HG03097 (cell line): ENCODE measurements at regions not wholly inside any gene's neighbourhood (a gene's known extent, or its start where the extent isn't known, plus 50 kb on each side); places are given as distances from the start of the nearest gene placed in this dataset.
"Not testable (repeated sequence)": the region's sequence is repeated elsewhere in the genome, so short reads cannot be mapped to it uniquely, and the experiment has no call there.

ENCODE experiments used
- ATAC-seq: cut with Tn5 transposase; IDR thresholded peaks from one replicate; pipeline ENCODE4 v1.9.1; 2021; ENCODE audit not compliant: unreplicated experiment, low FRiP score

- ATAC-seq: no peak
These were observed 100.4 kb upstream of the OSBPL11 start for GRCh38 chr3:125695688-125696087.

- ATAC-seq: not testable (repeated sequence)
These were observed 101.8 kb upstream of the OSBPL11 start for GRCh38 chr3:125697126-125697525.

GRCh38 chr3:125697979-125698640 is 102.8 kb upstream of the OSBPL11 start:
- not testable (repeated sequence) for ATAC-seq

- no peak for ATAC-seq
These were observed 120.4 kb upstream of the OSBPL11 start for GRCh38 chr3:125715651-125716050.

- ATAC-seq: not testable (repeated sequence)
These were observed 136.9 kb upstream of the OSBPL11 start for GRCh38 chr3:125732151-125732550.

GRCh38 chr3:125741991-125742718 is 146.9 kb upstream of the OSBPL11 start:
- ATAC-seq: not testable (repeated sequence)

GRCh38 chr3:125742845-125743244 is 147.5 kb upstream of the OSBPL11 start:
- ATAC-seq: not testable (repeated sequence)

- ATAC-seq: not testable (repeated sequence)
These were observed 161.8 kb upstream of the OSBPL11 start for GRCh38 chr3:125757050-125757449.

GRCh38 chr3:125758641-125759130 is 163.4 kb upstream of the OSBPL11 start:
- not testable (repeated sequence) for ATAC-seq

GRCh38 chr3:125762601-125763000 is 167.3 kb upstream of the OSBPL11 start:
- not testable (repeated sequence) for ATAC-seq

GRCh38 chr3:125766285-125766826 is 171.1 kb upstream of the OSBPL11 start:
- ATAC-seq: not testable (repeated sequence)

GRCh38 chr3:125766931-125767330 is 171.6 kb upstream of the OSBPL11 start:
- not testable (repeated sequence) for ATAC-seq

GRCh38 chr3:125767641-125768040 is 172.3 kb upstream of the OSBPL11 start:
- no peak for ATAC-seq

- not testable (repeated sequence) for ATAC-seq
These were observed 173.5 kb upstream of the OSBPL11 start for GRCh38 chr3:125768821-125769220.

- not testable (repeated sequence) for ATAC-seq
These were observed 176.2 kb upstream of the OSBPL11 start for GRCh38 chr3:125771506-125771905.

- not testable (repeated sequence) for ATAC-seq
These were observed 179.2 kb upstream of the OSBPL11 start for GRCh38 chr3:125774433-125775034.

- ATAC-seq: not testable (repeated sequence)
These were observed 179.8 kb upstream of the OSBPL11 start for GRCh38 chr3:125775106-125775505.

- ATAC-seq: not testable (repeated sequence)
These were observed 180.5 kb upstream of the OSBPL11 start for GRCh38 chr3:125775606-125776294.

- not testable (repeated sequence) for ATAC-seq
These were observed 184.0 kb upstream of the OSBPL11 start for GRCh38 chr3:125779276-125779675.

- ATAC-seq: not testable (repeated sequence)
These were observed 184.6 kb upstream of the OSBPL11 start for GRCh38 chr3:125779918-125780317.
